ENCODE measurements at regions not wholly inside any gene's neighbourhood (a gene's known extent, or its start where the extent isn't known, plus 50 kb on each side); places are given as distances from the start of the nearest gene placed in this dataset.

DNA sequence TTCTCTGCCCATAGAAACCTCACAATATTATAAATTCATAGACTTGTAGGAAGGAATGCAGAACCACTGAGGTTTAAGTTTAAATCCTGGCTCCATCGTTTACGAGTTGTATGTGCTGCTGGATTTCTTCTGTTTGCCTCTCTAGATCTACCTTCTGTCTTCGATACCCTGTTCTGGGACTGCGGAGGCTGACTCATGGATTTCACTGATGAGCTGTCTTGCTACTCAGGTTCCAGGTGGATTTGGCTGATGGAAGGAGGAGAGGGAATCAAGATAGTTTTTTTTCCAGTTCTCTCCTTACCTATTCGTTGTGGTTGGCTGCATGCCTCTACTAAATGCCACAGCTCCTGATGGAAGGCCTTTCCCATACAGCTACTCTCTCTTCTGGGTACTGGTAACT lies 375.8 kb downstream of the REEP3 start:
- Mint-ChIP-seq H3K4me3 (no peak overlapping the region), H3K4me1 (ENCODE audit: low read depth) (no peaks in the 10 kb centered on the region), H3K27me3 (ENCODE audit: low read depth) (peaks cover 8% of the 10 kb centered on the region), H3K36me3 (ENCODE audit: insufficient read depth) (no peaks in the 10 kb centered on the region), H3K9me3 (no peaks in the 10 kb centered on the region)
- no peak for DNase-seq
- ATAC-seq: no peak

DNA sequence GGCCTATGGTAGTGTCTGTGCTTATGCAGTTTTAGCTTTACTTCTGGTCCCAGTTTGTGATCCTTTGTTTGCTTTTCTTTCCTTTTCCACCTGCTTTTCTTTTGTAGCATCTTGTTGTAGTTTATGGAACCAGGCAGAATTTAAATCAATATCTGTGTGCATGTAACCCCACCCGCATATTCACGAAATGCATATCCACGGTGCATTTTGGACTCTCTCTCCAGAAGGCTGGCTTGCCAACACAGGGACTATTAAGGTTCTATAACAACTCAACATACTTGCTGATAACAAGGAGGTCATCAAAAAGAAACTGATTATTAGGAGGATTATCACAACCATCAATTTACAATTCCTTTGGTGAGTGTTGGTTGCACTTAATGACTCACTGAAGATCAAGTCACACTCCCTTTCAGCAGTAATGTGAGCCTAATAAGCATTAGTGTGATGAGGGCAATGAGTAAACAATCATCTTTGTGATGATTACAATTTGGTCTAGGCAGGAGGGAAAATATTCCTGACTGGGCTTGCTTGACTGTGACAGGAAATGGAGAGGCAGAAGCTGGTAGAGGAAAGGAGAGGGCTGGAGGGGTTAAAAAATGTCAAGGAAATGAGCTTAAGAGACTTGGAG lies 378.6 kb downstream of the REEP3 start:
- Mint-ChIP-seq H3K27me3 (ENCODE audit: low read depth) (peaks cover 4% of the 10 kb centered on the region), H3K4me1 (ENCODE audit: low read depth) (no peaks in the 10 kb centered on the region), H3K36me3 (ENCODE audit: insufficient read depth) (no peaks in the 10 kb centered on the region), H3K4me3 (no peak overlapping the region), H3K9me3 (no peaks in the 10 kb centered on the region)
- DNase-seq (no peak), ATAC-seq (no peak)

DNA sequence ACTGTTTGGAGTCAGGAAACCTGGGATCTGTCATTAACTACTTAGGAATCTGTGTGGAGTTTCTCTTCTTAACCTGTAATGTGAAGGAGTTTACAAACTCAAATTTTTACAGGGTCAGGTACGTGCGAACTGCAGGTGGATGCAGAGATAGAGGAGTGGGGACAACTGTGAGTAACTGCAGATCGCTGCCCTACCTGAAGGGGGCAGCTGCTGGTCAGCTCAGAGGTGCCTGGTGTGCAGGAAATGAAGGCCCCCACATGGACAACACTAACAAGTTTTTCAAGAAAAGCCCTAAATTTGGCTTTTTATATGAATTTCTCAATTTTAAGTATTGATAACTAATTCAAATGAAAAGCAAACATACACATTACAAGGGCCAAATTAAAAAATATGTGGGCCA lies 380.0 kb downstream of the REEP3 start:
- Mint-ChIP-seq H3K4me3 (no peak overlapping the region), H3K36me3 (ENCODE audit: insufficient read depth) (no peaks in the 10 kb centered on the region)
- ATAC-seq: no peak

DNA sequence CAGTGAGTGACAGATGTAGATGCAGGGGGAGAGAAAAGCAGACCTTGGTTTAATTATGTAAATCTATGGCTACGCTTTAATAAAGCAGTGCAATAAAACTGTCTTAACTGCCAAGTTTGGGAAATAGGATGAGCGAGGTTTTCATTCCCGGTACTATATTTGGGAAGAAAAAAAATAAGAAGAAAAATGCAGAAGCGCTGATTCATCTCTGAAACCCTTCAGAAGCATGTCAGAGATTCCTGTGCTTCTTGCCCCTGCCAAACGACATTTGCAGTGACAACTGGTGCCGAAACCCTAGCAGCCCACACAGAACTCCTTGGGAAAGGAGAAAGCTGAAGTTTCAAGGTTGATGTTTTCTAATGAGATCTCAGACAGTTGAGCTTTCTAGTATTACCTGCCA lies 380.7 kb downstream of the REEP3 start:
- H3K27me3 Mint-ChIP-seq (ENCODE audit: low read depth): peaks cover 2% of the 10 kb centered on the region
- no peak for DNase-seq
- no peaks in the 10 kb centered on the region for H3K4me1 Mint-ChIP-seq (ENCODE audit: low read depth)
- H3K9me3 Mint-ChIP-seq: no peaks in the 10 kb centered on the region
- ATAC-seq: no peak
- H3K4me3 Mint-ChIP-seq: peak overlapping the region; percentile 7
- H3K36me3 Mint-ChIP-seq (ENCODE audit: insufficient read depth): no peaks in the 10 kb centered on the region

More for the DNA sequence above, 380.0 kb downstream of the REEP3 start:
- no peaks in the 10 kb centered on the region for H3K4me1 Mint-ChIP-seq (ENCODE audit: low read depth)
- no peaks in the 10 kb centered on the region for H3K9me3 Mint-ChIP-seq
- H3K27me3 Mint-ChIP-seq (ENCODE audit: low read depth): peaks cover 2% of the 10 kb centered on the region
- no peak for DNase-seq

DNA sequence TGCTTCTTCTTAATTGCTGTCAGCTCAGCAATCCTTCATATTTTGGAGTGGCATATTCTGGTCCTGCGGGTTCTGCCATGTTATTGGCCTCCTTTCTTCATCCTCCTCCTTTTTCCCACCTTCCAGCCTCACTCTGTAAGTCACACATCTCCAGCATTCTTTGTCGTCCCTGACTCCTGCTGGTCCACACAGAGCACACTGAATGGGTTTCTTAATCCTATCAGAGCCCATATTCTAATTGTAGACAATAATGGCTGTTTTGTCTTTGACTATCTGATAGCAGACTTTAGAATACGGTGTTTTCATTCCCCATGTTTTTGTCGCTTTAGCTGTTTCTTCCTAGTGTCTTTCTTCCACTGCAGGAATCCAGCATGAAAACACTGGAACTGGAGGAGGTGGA lies 389.6 kb downstream of the REEP3 start:
- Mint-ChIP-seq H3K36me3 (ENCODE audit: insufficient read depth) (no peaks in the 10 kb centered on the region), H3K27me3 (ENCODE audit: low read depth) (peaks cover 4% of the 10 kb centered on the region), H3K9me3 (no peaks in the 10 kb centered on the region), H3K4me1 (ENCODE audit: low read depth) (no peaks in the 10 kb centered on the region), H3K4me3 (no peak overlapping the region)
- DNase-seq (no peak), ATAC-seq (no peak)

DNA sequence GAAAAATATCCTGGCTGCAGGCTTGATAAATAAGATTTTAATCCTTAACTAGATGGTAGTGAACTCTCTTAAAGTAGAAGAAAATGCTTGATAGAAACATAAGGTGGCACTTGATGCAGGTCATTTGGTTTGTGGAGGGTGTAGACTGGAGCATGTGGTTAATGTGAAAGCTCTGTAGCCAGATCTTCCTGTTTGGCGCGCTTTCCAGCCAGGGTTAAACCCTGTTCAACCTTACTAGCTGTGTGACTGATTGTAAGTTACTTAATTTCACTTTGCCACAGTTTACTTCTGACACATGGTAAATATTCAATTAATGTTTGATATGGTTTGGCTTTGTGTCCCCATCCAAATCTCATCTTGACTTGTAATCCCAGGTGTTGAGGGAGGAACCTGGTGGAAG lies 394.0 kb downstream of the REEP3 start:
- H3K4me1 Mint-ChIP-seq (ENCODE audit: low read depth): no peaks in the 10 kb centered on the region
- H3K4me3 Mint-ChIP-seq: no peak overlapping the region
- no peaks in the 10 kb centered on the region for H3K9me3 Mint-ChIP-seq
- ATAC-seq (no peak), DNase-seq (no peak)
- H3K36me3 Mint-ChIP-seq (ENCODE audit: insufficient read depth): no peaks in the 10 kb centered on the region
- peaks cover 4% of the 10 kb centered on the region for H3K27me3 Mint-ChIP-seq (ENCODE audit: low read depth)

DNA sequence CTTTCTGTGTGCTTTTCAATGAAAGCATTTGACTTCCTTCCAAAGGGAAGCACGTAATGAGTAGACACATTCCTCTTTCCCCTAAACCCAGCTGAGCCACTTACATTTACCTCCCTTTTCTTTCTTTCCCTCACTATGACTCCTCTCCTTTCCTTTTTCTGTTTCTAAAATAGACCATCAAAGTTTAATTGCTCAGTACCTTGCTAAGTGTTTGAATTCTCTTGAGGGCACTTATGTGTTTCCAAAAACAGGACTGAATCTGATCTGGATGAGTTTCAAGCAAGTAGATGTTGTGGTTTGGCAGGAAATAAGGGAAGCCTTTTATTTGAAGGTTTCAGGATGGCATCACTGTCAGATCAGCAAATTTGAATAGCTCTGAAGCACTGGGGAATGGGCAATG lies 396.2 kb downstream of the REEP3 start:
- no peak for DNase-seq
- Mint-ChIP-seq H3K4me3 (no peak overlapping the region), H3K9me3 (no peaks in the 10 kb centered on the region), H3K27me3 (ENCODE audit: low read depth) (peaks cover 4% of the 10 kb centered on the region), H3K4me1 (ENCODE audit: low read depth) (no peaks in the 10 kb centered on the region), H3K36me3 (ENCODE audit: insufficient read depth) (no peaks in the 10 kb centered on the region)
- no peak for ATAC-seq

DNA sequence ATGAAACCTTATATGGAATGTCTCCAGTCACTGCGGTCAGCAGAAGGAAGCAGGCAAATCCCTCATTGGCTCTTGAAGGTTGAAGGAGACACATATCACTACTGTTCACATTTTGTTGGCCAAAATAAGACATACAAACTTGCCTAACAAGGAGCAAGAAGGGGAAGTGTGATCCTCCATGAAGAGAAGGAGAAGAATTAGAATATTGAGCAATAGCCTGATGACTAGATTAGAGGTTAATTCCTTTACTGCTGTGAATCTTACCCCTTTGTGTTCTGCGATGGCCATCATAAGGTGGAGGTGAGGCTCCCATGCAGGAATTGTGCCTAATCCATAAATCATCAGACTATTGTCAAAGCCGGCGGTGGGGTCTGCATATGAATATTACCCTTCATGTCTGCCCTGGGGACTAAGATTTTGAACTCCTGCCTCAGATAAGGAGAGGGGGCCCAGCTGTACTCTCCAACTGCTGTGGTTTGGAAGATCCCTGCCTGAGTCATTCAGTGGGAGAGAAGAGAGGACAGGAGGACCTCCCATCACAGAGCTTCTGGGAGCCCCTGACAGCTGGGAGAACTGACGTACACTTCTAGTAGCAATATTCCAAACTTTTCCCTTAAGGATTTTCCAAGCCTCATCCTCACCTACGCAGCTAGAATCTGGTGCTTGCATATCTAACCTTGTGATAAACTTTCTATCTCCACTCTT lies 398.5 kb downstream of the REEP3 start:
- ATAC-seq (no peak), DNase-seq (no peak)
- Mint-ChIP-seq H3K4me1 (ENCODE audit: low read depth) (no peaks in the 10 kb centered on the region), H3K36me3 (ENCODE audit: insufficient read depth) (no peaks in the 10 kb centered on the region), H3K27me3 (ENCODE audit: low read depth) (peaks cover 12% of the 10 kb centered on the region), H3K4me3 (no peak overlapping the region), H3K9me3 (no peaks in the 10 kb centered on the region)

DNA sequence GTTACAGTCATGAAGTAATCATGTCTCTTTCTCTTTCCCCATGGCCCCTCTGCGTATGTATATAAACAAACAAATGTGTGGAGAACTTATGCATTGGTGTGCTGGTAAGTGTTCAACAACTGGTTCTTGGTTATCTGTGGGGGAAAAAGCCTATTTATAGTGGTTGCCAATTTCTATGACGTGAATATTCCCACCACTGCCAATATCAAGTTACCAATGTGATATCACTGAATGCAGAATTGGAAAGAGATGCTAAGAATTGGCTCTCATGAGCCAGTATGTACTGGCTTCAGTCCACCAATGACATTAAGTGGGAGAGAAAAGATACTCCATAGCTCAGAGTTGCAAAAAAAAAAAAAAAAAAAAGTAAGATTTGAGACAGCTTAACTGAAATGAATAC lies 399.7 kb downstream of the REEP3 start:
- ATAC-seq (no peak), DNase-seq (no peak)
- H3K9me3 Mint-ChIP-seq: no peaks in the 10 kb centered on the region
- peaks cover 8% of the 10 kb centered on the region for H3K27me3 Mint-ChIP-seq (ENCODE audit: low read depth)
- H3K4me1 Mint-ChIP-seq (ENCODE audit: low read depth): no peaks in the 10 kb centered on the region
- no peak overlapping the region for H3K4me3 Mint-ChIP-seq
- no peaks in the 10 kb centered on the region for H3K36me3 Mint-ChIP-seq (ENCODE audit: insufficient read depth)

DNA sequence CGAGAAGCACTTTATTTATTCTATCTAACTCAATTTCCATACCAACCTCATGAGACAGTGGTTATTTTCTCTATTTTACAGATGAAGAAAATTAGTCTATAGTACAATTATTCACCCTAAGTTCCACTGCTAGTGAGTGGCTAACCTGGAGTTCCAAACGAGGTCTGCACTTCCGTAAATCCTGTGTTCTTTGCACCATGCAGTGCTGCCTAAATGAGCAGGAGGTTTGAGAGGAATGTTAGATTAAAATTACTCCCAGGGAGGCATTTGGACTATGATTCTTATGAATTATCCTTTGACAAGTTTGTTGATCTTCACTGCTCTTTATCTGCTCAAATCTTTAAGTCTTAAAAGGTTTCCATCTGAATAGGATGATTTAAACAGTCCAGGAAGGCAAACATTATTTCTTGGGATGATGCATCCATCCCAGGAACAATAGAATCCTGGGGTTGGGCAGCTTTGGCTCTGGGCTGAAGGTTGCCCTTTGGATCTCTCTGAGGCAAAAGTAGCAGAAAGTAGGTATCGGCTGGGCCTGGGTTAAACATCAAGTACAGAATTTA lies 400.8 kb downstream of the REEP3 start:
- no peaks in the 10 kb centered on the region for H3K9me3 Mint-ChIP-seq
- H3K4me1 Mint-ChIP-seq (ENCODE audit: low read depth): no peaks in the 10 kb centered on the region
- no peak for ATAC-seq

DNA sequence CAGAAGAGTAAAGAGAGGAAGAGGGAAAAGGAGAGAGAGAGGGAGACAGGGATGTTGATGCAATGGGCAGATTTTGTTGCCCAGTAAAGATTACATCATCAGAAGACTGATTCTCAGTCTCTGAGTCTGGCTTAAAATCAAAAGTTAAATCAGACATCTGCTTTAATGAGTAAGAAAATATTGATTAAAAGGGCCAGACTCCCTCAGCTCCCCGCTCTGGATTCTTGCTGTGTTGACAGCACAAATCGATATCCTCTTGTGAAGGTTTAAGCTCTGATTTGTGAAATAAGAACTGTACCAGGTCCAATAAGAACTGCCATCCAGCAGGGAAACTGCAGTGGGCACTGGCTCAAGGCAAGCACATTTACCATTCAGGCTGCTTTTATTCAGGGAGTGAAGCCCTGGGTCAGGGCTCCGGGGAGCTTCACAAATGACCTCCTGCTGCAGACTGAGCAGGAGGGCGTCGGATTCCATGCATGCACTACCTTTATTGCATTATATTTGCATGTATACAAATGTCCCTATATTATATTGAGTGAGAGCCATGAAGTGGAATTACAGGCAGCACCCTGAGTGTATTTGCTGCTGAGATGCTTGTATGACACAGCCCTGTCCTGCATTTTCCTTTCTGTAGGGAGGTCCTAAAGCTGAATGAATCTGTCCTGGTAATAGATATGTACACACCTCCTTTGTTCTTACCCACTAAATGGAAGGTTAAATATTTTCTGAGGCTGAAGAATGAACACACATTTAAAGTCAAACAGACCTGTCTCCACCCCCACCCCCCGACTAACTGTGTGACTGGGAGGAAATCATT lies 401.5 kb downstream of the REEP3 start:
- H3K4me3 Mint-ChIP-seq: no peak overlapping the region
- DNase-seq (no peak), ATAC-seq (no peak)
- H3K27me3 Mint-ChIP-seq (ENCODE audit: low read depth): peaks cover 8% of the 10 kb centered on the region
- no peaks in the 10 kb centered on the region for H3K4me1 Mint-ChIP-seq (ENCODE audit: low read depth)
- no peaks in the 10 kb centered on the region for H3K9me3 Mint-ChIP-seq
- H3K36me3 Mint-ChIP-seq (ENCODE audit: insufficient read depth): no peaks in the 10 kb centered on the region

More for the DNA sequence above, 400.8 kb downstream of the REEP3 start:
- H3K4me3 Mint-ChIP-seq: no peak overlapping the region
- peaks cover 8% of the 10 kb centered on the region for H3K27me3 Mint-ChIP-seq (ENCODE audit: low read depth)
- H3K36me3 Mint-ChIP-seq (ENCODE audit: insufficient read depth): no peaks in the 10 kb centered on the region
- DNase-seq: no peak

DNA sequence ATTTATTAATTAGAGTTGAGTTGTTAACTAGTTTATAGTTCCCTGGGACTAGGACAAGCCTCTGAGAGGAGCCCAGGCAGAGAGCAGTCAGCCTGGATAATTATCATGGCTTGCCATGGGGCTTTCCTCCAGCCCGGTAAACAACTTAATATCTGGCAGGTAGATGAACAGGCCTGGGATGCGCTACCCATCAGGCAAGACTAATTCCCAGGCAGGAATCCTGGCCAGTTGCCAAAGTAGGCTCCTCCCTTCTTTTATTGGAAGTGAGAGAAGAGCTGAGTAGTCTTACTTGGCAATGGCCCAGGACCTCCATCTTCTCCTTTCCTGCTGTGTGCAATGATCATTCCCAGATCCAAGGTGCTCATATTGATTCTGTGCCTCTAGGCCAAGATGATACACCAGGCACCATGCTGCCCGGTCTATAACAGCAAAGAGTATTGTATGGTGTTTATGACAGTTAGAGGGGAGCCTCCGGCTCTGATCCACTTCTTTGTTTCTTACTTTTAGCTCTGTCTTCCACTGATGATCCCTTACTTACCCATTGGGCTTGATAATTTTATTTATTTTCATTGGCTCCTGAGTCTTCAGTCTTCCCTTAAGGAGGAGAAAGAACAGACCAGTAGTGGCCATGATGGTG lies 408.7 kb downstream of the REEP3 start:
- Mint-ChIP-seq H3K27me3 (ENCODE audit: low read depth) (no peaks in the 10 kb centered on the region), H3K9me3 (no peaks in the 10 kb centered on the region), H3K36me3 (ENCODE audit: insufficient read depth) (no peaks in the 10 kb centered on the region), H3K4me3 (no peak overlapping the region), H3K4me1 (ENCODE audit: low read depth) (no peaks in the 10 kb centered on the region)
- DNase-seq: no peak
- no peak for ATAC-seq

DNA sequence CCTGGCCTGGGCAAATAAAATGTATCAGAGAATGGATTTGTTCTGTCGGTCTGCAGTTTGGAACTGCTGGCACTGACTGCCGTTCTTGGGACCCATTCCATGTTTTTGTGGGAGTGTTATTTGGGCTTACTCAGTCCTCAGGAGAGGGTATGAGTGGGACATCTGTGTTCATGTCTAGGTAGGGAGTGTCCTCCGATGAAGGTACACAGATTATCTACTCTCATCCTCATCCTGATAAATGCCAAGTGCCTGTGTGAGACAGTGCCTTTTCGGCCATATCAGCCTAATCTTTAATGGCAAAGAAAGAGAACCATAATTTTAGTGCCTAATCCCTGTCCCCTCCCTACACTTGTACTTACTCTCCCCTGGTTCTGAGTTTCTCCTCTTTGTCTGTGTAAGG lies 409.4 kb downstream of the REEP3 start:
- Mint-ChIP-seq H3K27me3 (ENCODE audit: low read depth) (no peaks in the 10 kb centered on the region), H3K4me3 (no peak overlapping the region), H3K9me3 (no peaks in the 10 kb centered on the region), H3K4me1 (ENCODE audit: low read depth) (no peaks in the 10 kb centered on the region), H3K36me3 (ENCODE audit: insufficient read depth) (no peaks in the 10 kb centered on the region)
- ATAC-seq (no peak), DNase-seq (no peak)

DNA sequence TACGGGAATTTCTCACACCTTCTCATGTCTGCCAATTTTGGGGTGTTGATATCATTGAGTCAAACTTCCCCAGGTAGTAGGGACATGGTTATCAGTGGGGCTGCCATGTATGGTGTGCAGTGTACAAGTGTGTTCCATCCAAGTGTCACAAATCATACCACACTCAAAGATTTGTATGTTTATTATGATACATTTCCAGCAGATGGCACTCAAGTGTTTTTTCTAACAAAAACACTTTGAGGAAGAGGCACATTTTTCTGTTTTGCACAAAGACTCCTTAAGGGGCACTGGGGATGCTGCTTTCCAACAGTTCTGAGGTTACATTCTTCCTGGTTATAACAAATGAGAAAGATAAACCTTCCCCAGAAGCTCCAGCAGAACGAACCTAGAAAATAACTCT lies 414.5 kb downstream of the REEP3 start:
- peaks cover 2% of the 10 kb centered on the region for H3K27me3 Mint-ChIP-seq (ENCODE audit: low read depth)
- no peaks in the 10 kb centered on the region for H3K9me3 Mint-ChIP-seq
- DNase-seq (no peak), ATAC-seq (no peak)
- no peak overlapping the region for H3K4me3 Mint-ChIP-seq
- H3K36me3 Mint-ChIP-seq (ENCODE audit: insufficient read depth): no peaks in the 10 kb centered on the region
- H3K4me1 Mint-ChIP-seq (ENCODE audit: low read depth): no peaks in the 10 kb centered on the region

All from activated T-cell treated with anti-CD3 and anti-CD28 coated beads, Interleukin-2, amount 50 U/mL, for 4 hours (primary cell).